ENCODE measurements at regions not wholly inside any gene's neighbourhood (a gene's known extent, or its start where the extent isn't known, plus 50 kb on each side); places are given as distances from the start of the nearest gene placed in this dataset.

DNA sequence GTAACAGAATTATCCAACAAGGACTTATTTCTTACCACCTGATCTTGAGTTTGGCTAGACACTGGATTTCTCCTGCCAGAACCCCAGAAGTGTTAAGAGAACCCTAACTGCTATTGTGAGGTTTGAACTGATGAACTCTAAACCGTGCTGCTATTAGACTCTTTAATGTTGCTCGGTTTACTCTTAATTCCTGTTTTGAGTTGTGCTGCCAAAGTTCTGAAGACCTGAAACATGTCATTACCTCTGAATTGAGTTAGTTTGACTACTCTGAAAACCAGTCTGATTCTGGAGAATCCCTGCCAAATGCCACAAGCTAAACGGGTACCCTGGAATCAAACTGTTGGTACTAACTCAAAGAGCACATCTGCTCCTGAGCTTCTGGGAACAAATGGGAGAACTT, 215.5 kb downstream of the KLF12 start:
- TF ChIP-seq TAF1 (IDR thresholded peaks at IDR 0.05; ENCODE audit: borderline replicate concordance, insufficient read depth, low read length) (no peak), POLR2AphosphoS5 (IDR thresholded peaks at IDR 0.05; ENCODE audit: low read depth, low read length) (no peak), REST (IDR thresholded peaks at IDR 0.05; ENCODE audit: insufficient read depth in 1 of 2, low read depth in 2 of 2, low read length in 2 of 2) (no peak), SIN3A (IDR thresholded peaks at IDR 0.05; ENCODE audit: borderline replicate concordance, insufficient read depth, low read length) (no peak), FOXP2 (optimal IDR thresholded peaks at IDR 0.05; ENCODE audit: borderline replicate concordance, extremely low read depth, extremely low read length, insufficient read depth) (no peak)

DNA sequence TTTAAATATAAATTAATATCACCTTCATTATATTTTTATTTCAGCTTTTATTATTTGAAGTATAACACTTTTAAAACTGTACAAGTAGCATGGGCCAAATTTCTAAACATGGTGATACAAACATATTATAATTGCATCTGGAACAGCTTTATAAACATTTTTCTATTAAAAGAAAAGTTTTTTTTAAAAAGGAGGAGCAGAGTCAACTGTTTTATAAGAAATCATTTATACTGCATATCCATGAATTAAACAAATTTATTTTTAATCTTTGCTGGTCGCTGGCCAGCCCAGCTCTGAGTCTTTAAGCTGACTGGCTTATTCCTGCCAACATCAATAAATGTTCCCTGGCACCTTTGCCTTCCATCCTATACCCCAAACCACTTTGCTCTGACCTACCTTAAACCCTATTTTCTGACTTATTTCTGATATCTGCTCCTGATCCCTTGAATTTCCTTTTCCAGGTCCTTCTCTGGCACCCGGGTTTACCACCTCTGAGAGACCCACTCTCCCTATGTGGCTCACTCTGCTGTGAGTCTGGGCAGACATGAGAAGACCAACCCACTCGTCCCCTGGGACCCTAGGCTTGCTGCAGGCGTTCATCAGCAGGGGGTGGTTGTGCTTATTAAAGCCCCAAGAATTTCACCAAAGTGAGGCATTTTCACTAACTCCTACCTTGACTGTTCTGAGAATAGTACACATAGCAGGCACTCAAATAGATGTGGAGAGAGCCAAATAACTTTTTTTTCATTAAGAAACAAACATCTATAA, 220.3 kb downstream of the KLF12 start:
- no peak for TF ChIP-seq POLR2AphosphoS5 (IDR thresholded peaks at IDR 0.05; ENCODE audit: low read depth, low read length)
- TF ChIP-seq FOXP2 (optimal IDR thresholded peaks at IDR 0.05; ENCODE audit: borderline replicate concordance, extremely low read depth, extremely low read length, insufficient read depth) = no peak

DNA sequence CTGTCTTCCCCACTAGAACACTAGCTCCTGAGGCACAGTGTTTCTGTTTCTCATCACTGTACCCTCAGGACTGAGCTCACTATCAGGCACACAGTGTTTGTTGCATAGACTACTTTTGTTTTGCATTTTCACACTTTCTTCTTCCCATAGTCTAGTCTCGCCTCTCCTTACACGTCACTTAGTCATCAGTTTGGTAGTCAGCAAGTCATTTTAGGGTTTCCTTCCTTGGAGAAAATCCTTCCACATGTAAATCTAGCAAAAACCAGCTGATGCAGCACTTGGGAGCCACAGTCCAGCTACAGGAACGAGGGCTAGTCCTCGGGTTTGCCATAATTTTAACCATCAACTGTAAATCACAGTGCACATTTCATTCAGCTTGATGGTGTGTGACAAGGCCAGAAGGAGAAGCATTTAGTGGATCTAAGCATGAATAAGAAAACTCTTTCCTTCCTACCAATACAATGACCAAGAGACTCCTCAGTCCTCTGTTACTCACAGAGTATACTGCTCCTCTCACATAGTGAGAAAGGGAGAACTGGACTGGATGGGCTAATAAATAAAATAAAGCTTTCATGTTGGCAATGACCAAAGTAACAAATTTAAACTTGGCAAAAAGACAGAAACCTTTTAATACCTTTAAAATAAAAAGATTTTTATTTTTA, 221.0 kb downstream of the KLF12 start:
- TF ChIP-seq POLR2AphosphoS5 (IDR thresholded peaks at IDR 0.05; ENCODE audit: low read depth, low read length) = no peak
- TF ChIP-seq TAF1 (IDR thresholded peaks at IDR 0.05; ENCODE audit: borderline replicate concordance, insufficient read depth, low read length) = no peak
- TF ChIP-seq FOXP2 (optimal IDR thresholded peaks at IDR 0.05; ENCODE audit: borderline replicate concordance, extremely low read depth, extremely low read length, insufficient read depth) = no peak
- TF ChIP-seq SIN3A (IDR thresholded peaks at IDR 0.05; ENCODE audit: borderline replicate concordance, insufficient read depth, low read length) = no peak
- no peak for TF ChIP-seq REST (IDR thresholded peaks at IDR 0.05; ENCODE audit: insufficient read depth in 1 of 2, low read depth in 2 of 2, low read length in 2 of 2)

GRCh38 chr13:73911361-73911760, 222.8 kb downstream of the KLF12 start:
- TF ChIP-seq POLR2AphosphoS5 (IDR thresholded peaks at IDR 0.05; ENCODE audit: low read depth, low read length) (no peak), SIN3A (IDR thresholded peaks at IDR 0.05; ENCODE audit: borderline replicate concordance, insufficient read depth, low read length) (no peak), REST (IDR thresholded peaks at IDR 0.05; ENCODE audit: insufficient read depth in 1 of 2, low read depth in 2 of 2, low read length in 2 of 2) (no peak), FOXP2 (optimal IDR thresholded peaks at IDR 0.05; ENCODE audit: borderline replicate concordance, extremely low read depth, extremely low read length, insufficient read depth) (no peak), TAF1 (IDR thresholded peaks at IDR 0.05; ENCODE audit: borderline replicate concordance, insufficient read depth, low read length) (no peak)

- TF ChIP-seq POLR2AphosphoS5 (IDR thresholded peaks at IDR 0.05; ENCODE audit: low read depth, low read length) (no peak), FOXP2 (optimal IDR thresholded peaks at IDR 0.05; ENCODE audit: borderline replicate concordance, extremely low read depth, extremely low read length, insufficient read depth) (no peak), SIN3A (IDR thresholded peaks at IDR 0.05; ENCODE audit: borderline replicate concordance, insufficient read depth, low read length) (no peak), TAF1 (IDR thresholded peaks at IDR 0.05; ENCODE audit: borderline replicate concordance, insufficient read depth, low read length) (no peak), REST (IDR thresholded peaks at IDR 0.05; ENCODE audit: insufficient read depth in 1 of 2, low read depth in 2 of 2, low read length in 2 of 2) (no peak)
Measured at GRCh38 chr13:73910733-73911132, 223.5 kb downstream of the KLF12 start.

Data from PFSK-1 (cell line).